ENCODE measurements at regions not wholly inside any gene's neighbourhood (a gene's known extent, or its start where the extent isn't known, plus 50 kb on each side); places are given as distances from the start of the nearest gene placed in this dataset.
"Not testable (repeated sequence)": the region's sequence is repeated elsewhere in the genome, so short reads cannot be mapped to it uniquely, and the experiment has no call there.

GRCh38 chr7:66522518-66522917, 106.2 kb upstream of the KCTD7 start:
- WGBS, result 51% methylated on average over 3 of the region's 3 CpGs

GRCh38 chr7:66523409-66523808, 105.3 kb upstream of the KCTD7 start:
- Histone ChIP-seq H3K27me3 (no peaks in the 10 kb centered on the region), H3K4me3 (no peak overlapping the region), H3K36me3 (peaks cover 8% of the 10 kb centered on the region), H3K4me1 (no peaks in the 10 kb centered on the region), H3K27ac (no peak overlapping the region), H3K9me3 (no peaks in the 10 kb centered on the region)
- no peak for DNase-seq (ENCODE audit: low spot score in 2 of 2)
- no peak for TF ChIP-seq EP300 (IDR thresholded peaks at IDR 0.05)
- no peak for TF ChIP-seq POLR2A (IDR thresholded peaks at IDR 0.05)
- no peak for TF ChIP-seq CTCF (IDR thresholded peaks at IDR 0.05)
- no peak for TF ChIP-seq POLR2AphosphoS5 (IDR thresholded peaks at IDR 0.05)
- 79% methylated on average over 6 of the region's 6 CpGs for WGBS

More at GRCh38 chr7:66522518-66522917, 106.2 kb upstream of the KCTD7 start:
- no peak for DNase-seq (ENCODE audit: low spot score in 2 of 2)
- TF ChIP-seq CTCF (IDR thresholded peaks at IDR 0.05), result no peak
- no peak for TF ChIP-seq EP300 (IDR thresholded peaks at IDR 0.05)
- TF ChIP-seq POLR2A (IDR thresholded peaks at IDR 0.05), result no peak
- TF ChIP-seq POLR2AphosphoS5 (IDR thresholded peaks at IDR 0.05), result no peak
- H3K4me3 ChIP-seq, result no peak overlapping the region
- H3K36me3 ChIP-seq, result no peaks in the 10 kb centered on the region
- no peaks in the 10 kb centered on the region for H3K4me1 ChIP-seq
- no peaks in the 10 kb centered on the region for H3K27me3 ChIP-seq
- no peak overlapping the region for H3K27ac ChIP-seq
- H3K9me3 ChIP-seq, result no peaks in the 10 kb centered on the region

DNA sequence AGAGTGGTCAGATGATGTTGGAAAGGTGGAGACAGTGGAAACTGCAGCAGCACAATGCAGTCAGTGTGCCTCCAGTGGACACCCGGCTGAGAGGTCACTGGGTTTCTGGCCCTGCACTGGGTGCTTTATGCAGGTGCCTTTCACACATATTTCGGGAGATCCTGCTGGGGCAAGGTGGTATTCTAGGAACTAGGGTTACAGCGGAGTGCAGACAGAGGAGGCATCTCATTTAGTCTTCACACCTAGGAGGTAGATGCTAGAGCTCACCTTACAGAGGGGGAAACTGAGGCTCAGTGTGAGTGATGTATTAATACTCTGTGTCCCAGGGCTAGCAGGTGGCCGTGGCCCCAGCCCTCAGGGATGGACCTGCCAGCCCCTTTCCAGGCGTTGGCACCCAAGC, 103.9 kb upstream of the KCTD7 start:
- H3K9me3 ChIP-seq, result no peaks in the 10 kb centered on the region
- H3K4me3 ChIP-seq, result no peak overlapping the region
- no peak for DNase-seq (ENCODE audit: low spot score in 2 of 2)
- no peaks in the 10 kb centered on the region for H3K27me3 ChIP-seq
- TF ChIP-seq POLR2AphosphoS5 (IDR thresholded peaks at IDR 0.05) (no peak), EP300 (IDR thresholded peaks at IDR 0.05) (no peak), CTCF (IDR thresholded peaks at IDR 0.05) (no peak), POLR2A (IDR thresholded peaks at IDR 0.05) (no peak)
- WGBS, result 87% methylated on average over 5 of the region's 5 CpGs
- no peak overlapping the region for H3K27ac ChIP-seq
- H3K4me1 ChIP-seq, result no peaks in the 10 kb centered on the region
- H3K36me3 ChIP-seq, result peaks cover 11% of the 10 kb centered on the region

DNA sequence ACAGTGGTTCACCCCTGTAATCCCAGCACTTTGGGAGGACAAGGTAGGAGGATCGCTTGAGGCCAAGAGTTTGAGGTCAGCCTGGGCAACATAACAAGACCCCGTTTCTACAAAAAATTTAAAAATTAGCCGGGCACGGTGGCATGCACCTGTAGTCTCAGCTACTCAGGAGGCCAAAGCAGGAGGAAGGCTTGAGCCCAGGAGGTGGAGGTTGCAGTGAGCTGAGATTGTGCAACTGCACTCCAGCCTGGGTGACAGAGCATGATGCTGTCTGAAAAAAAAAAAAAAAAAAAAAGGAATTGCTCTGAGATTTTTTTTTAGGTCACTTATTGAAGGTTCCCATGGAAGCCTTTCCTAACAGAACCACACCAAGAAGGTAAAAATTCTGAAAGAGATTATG, 101.9 kb upstream of the KCTD7 start:
- peaks cover 26% of the 10 kb centered on the region for H3K36me3 ChIP-seq
- WGBS, result 99% methylated on average over 4 of the region's 4 CpGs
- not testable (repeated sequence) for H3K27me3 ChIP-seq; H3K4me1 ChIP-seq; DNase-seq (ENCODE audit: low spot score in 2 of 2); H3K27ac ChIP-seq; H3K9me3 ChIP-seq; H3K4me3 ChIP-seq

- Histone ChIP-seq H3K36me3 (peaks cover 26% of the 10 kb centered on the region), H3K9me3 (no peaks in the 10 kb centered on the region), H3K4me3 (no peak overlapping the region), H3K27me3 (no peaks in the 10 kb centered on the region), H3K27ac (no peak overlapping the region), H3K4me1 (no peaks in the 10 kb centered on the region)
- 98% methylated on average over 3 of the region's 3 CpGs for WGBS
- no peak for DNase-seq (ENCODE audit: low spot score in 2 of 2)
- TF ChIP-seq EP300 (IDR thresholded peaks at IDR 0.05), result no peak
Observed at GRCh38 chr7:66528652-66529051, 100.0 kb upstream of the KCTD7 start.

GRCh38 chr7:66529883-66530610, 98.6 kb upstream of the KCTD7 start:
- TF ChIP-seq EP300 (IDR thresholded peaks at IDR 0.05), result no peak
- TF ChIP-seq CTCF (IDR thresholded peaks at IDR 0.05), result no peak
- no peak for TF ChIP-seq POLR2A (IDR thresholded peaks at IDR 0.05)
- TF ChIP-seq POLR2AphosphoS5 (IDR thresholded peaks at IDR 0.05), result no peak
- Histone ChIP-seq H3K27ac (no peak overlapping the region), H3K4me1 (no peaks in the 10 kb centered on the region), H3K4me3 (no peak overlapping the region), H3K27me3 (no peaks in the 10 kb centered on the region), H3K9me3 (no peaks in the 10 kb centered on the region), H3K36me3 (peaks cover 26% of the 10 kb centered on the region)
- DNase-seq (ENCODE audit: low spot score in 2 of 2), result no peak
- WGBS, result 79% methylated on average over 15 of the region's 16 CpGs

Measured in suprapubic skin (tissue), 4 donors.